ENCODE measurements at regions not wholly inside any gene's neighbourhood (a gene's known extent, or its start where the extent isn't known, plus 50 kb on each side); places are given as distances from the start of the nearest gene placed in this dataset.

DNA sequence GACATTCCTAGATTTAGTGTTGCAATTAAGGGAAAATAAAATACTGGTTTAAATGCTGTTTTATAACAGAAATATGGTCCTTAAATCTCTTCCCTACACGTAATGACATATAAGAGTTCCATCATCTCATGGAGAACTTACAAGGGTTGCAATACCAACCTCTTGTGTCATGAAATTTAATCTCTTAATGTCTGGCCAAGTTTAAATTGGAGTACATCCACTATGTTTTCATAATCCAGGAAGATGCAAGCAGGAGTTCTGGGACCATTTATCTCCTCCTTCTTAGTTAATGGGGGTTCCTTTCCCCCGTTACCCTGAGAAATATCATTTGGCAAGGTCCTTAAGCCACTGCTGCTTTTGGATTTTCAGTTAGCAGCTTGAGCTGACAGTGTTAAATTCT lies 126.0 kb upstream of the ACVR2A start:
- no peaks in the 10 kb centered on the region for H3K36me3 ChIP-seq (replicated peaks)
- in situ Hi-C loops (cut with HindIII; ENCODE audit: low pct_ligation_motif_present, low sequenced_read_pairs) = no loop called here
- no peak for DNase-seq
- no peak overlapping the region for H3K4me3 ChIP-seq (ENCODE audit: low read depth, low read length)
- TF ChIP-seq, protein P1, sequence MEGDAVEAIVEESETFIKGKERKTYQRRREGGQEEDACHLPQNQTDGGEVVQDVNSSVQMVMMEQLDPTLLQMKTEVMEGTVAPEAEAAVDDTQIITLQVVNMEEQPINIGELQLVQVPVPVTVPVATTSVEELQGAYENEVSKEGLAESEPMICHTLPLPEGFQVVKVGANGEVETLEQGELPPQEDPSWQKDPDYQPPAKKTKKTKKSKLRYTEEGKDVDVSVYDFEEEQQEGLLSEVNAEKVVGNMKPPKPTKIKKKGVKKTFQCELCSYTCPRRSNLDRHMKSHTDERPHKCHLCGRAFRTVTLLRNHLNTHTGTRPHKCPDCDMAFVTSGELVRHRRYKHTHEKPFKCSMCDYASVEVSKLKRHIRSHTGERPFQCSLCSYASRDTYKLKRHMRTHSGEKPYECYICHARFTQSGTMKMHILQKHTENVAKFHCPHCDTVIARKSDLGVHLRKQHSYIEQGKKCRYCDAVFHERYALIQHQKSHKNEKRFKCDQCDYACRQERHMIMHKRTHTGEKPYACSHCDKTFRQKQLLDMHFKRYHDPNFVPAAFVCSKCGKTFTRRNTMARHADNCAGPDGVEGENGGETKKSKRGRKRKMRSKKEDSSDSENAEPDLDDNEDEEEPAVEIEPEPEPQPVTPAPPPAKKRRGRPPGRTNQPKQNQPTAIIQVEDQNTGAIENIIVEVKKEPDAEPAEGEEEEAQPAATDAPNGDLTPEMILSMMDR (IDR thresholded peaks at IDR 0.05; ENCODE audit: low read depth, low read length, missing control alignments) = no peak
- H3K27ac ChIP-seq = no peak overlapping the region
- no peaks in the 10 kb centered on the region for H3K27me3 ChIP-seq (replicated peaks)

- no peak overlapping the region for H3K4me3 ChIP-seq (ENCODE audit: low read depth, low read length)
- no peaks in the 10 kb centered on the region for H3K36me3 ChIP-seq (replicated peaks)
- in situ Hi-C loops (cut with HindIII; ENCODE audit: low pct_ligation_motif_present, low sequenced_read_pairs) = no loop called here
- no peaks in the 10 kb centered on the region for H3K27me3 ChIP-seq (replicated peaks)
- H3K27ac ChIP-seq = no peak overlapping the region
- no peak for DNase-seq
- TF ChIP-seq, protein P1 (IDR thresholded peaks at IDR 0.05; ENCODE audit: low read depth, low read length, missing control alignments) = no peak
These were observed 127.9 kb upstream of the ACVR2A start for GRCh38 chr2:147716906-147717305.

- in situ Hi-C loops (cut with HindIII; ENCODE audit: low pct_ligation_motif_present, low sequenced_read_pairs) = no loop called here
These were observed 129.0 kb upstream of the ACVR2A start for GRCh38 chr2:147715807-147716206.

GRCh38 chr2:147714582-147714981 lies 130.2 kb upstream of the ACVR2A start:
- no peak overlapping the region for H3K4me3 ChIP-seq (ENCODE audit: low read depth, low read length)
- in situ Hi-C loops (cut with HindIII; ENCODE audit: low pct_ligation_motif_present, low sequenced_read_pairs) = no loop called here

More at GRCh38 chr2:147715807-147716206, 129.0 kb upstream of the ACVR2A start:
- TF ChIP-seq, protein P1 (IDR thresholded peaks at IDR 0.05; ENCODE audit: low read depth, low read length, missing control alignments) = no peak
- no peak overlapping the region for H3K4me3 ChIP-seq (ENCODE audit: low read depth, low read length)
- H3K27ac ChIP-seq = no peak overlapping the region
- no peaks in the 10 kb centered on the region for H3K27me3 ChIP-seq (replicated peaks)
- H3K36me3 ChIP-seq (replicated peaks) = no peaks in the 10 kb centered on the region
- no peak for DNase-seq

GRCh38 chr2:147713349-147713748 lies 131.5 kb upstream of the ACVR2A start:
- DNase-seq = no peak
- no peaks in the 10 kb centered on the region for H3K27me3 ChIP-seq (replicated peaks)
- in situ Hi-C loops (cut with HindIII; ENCODE audit: low pct_ligation_motif_present, low sequenced_read_pairs) = no loop called here
- no peak overlapping the region for H3K4me3 ChIP-seq (ENCODE audit: low read depth, low read length)
- no peaks in the 10 kb centered on the region for H3K36me3 ChIP-seq (replicated peaks)
- no peak overlapping the region for H3K27ac ChIP-seq
- TF ChIP-seq, protein P1 (IDR thresholded peaks at IDR 0.05; ENCODE audit: low read depth, low read length, missing control alignments) = no peak

More at GRCh38 chr2:147714582-147714981, 130.2 kb upstream of the ACVR2A start:
- Histone ChIP-seq H3K27ac (no peak overlapping the region), H3K36me3 (replicated peaks) (no peaks in the 10 kb centered on the region), H3K27me3 (replicated peaks) (no peaks in the 10 kb centered on the region)
- TF ChIP-seq, protein P1 (IDR thresholded peaks at IDR 0.05; ENCODE audit: low read depth, low read length, missing control alignments) = no peak
- DNase-seq = no peak

DNA sequence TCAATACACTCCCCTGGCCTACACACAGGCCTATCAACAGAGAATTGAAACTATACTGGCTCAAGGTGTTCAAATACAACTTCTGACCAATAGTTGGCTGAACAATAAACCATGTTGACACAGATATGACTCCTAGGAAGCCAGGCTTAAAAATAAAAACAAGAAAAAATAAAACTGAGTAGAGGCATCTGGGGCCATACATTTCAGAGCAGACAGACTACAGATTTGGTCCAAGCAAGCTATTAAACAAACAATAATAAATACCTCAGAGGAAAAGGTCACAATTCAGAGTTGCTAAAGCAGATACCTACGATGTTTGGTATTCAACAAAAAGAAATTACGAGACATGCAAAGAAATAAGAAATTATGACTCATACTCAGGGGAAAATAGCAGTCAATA lies 132.8 kb upstream of the ACVR2A start:
- TF ChIP-seq, protein P1 (IDR thresholded peaks at IDR 0.05; ENCODE audit: low read depth, low read length, missing control alignments) = no peak
- Histone ChIP-seq H3K27ac (no peak overlapping the region), H3K4me3 (ENCODE audit: low read depth, low read length) (no peak overlapping the region), H3K27me3 (replicated peaks) (no peaks in the 10 kb centered on the region), H3K36me3 (replicated peaks) (no peaks in the 10 kb centered on the region)
- DNase-seq = no peak
- in situ Hi-C loops (cut with HindIII; ENCODE audit: low pct_ligation_motif_present, low sequenced_read_pairs) = no loop called here
